Stimulated activated naive CD8-positive, alpha-beta T cell treated with anti-CD3 and anti-CD28 coated beads, Interleukin-15, Interleukin-2, amounts not matched to agents 100 ng/mL and 50 ng/mL, for 24 hours (primary cell): ENCODE measurements at regions not wholly inside any gene's neighbourhood (a gene's known extent, or its start where the extent isn't known, plus 50 kb on each side); places are given as distances from the start of the nearest gene placed in this dataset.

ENCODE experiments used
- H3K27ac Mint-ChIP-seq: one replicate; pipeline ENCODE4 v1.8.0; 2021; ENCODE audit warnings: mild to moderate bottlenecking, mixed read lengths
- H3K27me3 Mint-ChIP-seq: one replicate; pipeline ENCODE4 v1.8.0; 2021; ENCODE audit warnings: mixed read lengths
- H3K36me3 Mint-ChIP-seq: one replicate; pipeline ENCODE4 v1.8.0; 2021; ENCODE audit warnings: low read depth, mixed read lengths
- H3K4me1 Mint-ChIP-seq: one replicate; pipeline ENCODE4 v1.8.0; 2021; ENCODE audit warnings: low read depth, mixed read lengths
- H3K4me3 Mint-ChIP-seq: one replicate; pipeline ENCODE4 v1.8.0; 2021; ENCODE audit warnings: mild to moderate bottlenecking, mixed read lengths
- H3K9me3 Mint-ChIP-seq: one replicate; pipeline ENCODE4 v1.8.0; 2021; ENCODE audit warnings: mixed read lengths

DNA sequence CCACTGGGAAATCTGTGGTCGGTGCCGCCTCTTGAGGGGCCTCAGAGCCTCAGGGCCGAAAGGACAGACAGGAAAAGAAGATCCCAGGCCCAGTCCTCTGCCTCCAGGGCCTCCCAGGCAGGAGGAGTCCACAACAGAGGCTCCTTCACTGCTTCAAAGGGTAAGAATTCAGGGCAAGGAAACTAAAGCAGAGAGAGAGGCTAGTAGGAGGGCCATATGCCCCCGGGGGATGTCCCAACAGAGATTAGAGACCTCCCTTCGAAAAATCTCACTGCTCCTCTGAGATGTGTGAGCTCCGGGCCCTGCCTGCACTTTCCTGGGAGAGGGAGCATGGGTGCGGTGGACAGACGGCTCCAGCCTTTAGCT, 465.9 kb downstream of the NPHP4 start:
- Mint-ChIP-seq H3K4me3 (no peak overlapping the region), H3K4me1 (no peaks in the 10 kb centered on the region), H3K36me3 (no peaks in the 10 kb centered on the region), H3K27me3 (peaks cover 10% of the 10 kb centered on the region), H3K27ac (no peak overlapping the region), H3K9me3 (peaks cover 10% of the 10 kb centered on the region)

DNA sequence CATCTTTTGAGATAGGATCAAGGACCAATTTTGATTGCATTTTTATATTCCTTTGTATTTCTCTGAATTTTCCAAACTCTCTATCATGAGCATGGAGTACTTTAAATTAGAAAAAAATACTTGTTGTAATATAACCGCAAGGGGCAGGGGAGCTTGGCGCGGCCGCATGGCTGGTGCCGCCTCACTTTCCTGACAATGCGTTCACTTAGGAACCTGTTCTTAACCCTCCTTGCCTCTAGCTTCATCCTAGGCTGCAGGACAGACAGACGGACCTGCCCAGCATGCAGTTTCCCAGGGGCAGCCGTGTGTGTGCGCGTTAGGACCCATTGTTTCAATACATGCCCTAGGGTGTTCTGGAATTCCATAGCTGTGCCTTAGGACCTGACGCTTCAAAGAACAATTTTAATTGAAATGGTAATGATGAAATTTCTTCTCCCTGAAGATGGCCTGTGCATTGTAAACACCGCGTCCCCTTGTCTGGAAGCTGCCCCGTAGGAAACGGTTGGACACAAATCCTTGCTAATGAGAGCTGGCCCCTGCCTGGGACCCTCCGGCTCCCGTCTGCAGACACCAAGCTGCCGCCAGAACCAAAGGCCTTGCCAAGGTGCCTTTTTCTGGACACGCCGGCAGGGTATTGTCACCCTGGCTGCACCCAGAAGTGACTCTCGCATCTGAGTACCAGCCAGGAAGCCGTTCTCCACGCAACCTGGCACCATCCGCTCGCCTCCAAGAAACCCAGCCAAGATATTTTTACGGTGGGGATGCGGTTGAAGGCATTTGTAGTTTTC, 466.4 kb downstream of the NPHP4 start:
- H3K27ac Mint-ChIP-seq, result no peak overlapping the region
- H3K4me1 Mint-ChIP-seq, result no peaks in the 10 kb centered on the region
- H3K27me3 Mint-ChIP-seq, result peaks cover 14% of the 10 kb centered on the region
- no peak overlapping the region for H3K4me3 Mint-ChIP-seq
- peaks cover 10% of the 10 kb centered on the region for H3K9me3 Mint-ChIP-seq
- no peaks in the 10 kb centered on the region for H3K36me3 Mint-ChIP-seq

DNA sequence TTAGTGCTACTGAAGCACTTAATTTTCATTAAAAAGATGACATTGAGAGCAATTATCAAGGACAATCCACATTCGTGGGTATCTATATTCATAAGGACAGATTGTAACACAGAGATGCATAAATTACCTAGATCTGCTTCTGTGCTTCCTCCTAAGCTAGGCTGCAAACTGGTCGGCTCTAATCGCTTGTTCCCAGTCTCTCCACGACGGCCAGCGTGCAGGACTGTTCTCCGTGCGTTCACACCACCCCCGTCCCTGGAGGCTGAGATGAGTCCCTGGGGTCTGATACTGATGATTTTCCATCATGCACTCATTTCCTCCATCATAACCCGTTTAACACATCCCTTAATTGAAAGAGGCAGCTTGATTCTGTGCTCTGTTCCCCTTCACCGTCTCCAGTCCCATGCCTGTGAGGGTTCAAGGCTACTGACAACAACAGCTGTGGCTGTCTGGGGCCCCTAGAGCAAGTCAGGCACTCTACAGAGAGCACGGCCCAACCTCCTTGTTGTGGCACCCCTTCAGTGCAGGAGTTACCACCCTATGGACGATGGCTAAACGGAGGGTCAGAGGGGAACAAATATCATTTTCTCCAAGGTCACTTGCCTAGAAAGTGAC, 469.6 kb downstream of the NPHP4 start:
- Mint-ChIP-seq H3K36me3 (no peaks in the 10 kb centered on the region), H3K27me3 (peaks cover 14% of the 10 kb centered on the region), H3K9me3 (no peaks in the 10 kb centered on the region), H3K27ac (no peak overlapping the region), H3K4me3 (no peak overlapping the region), H3K4me1 (no peaks in the 10 kb centered on the region)

DNA sequence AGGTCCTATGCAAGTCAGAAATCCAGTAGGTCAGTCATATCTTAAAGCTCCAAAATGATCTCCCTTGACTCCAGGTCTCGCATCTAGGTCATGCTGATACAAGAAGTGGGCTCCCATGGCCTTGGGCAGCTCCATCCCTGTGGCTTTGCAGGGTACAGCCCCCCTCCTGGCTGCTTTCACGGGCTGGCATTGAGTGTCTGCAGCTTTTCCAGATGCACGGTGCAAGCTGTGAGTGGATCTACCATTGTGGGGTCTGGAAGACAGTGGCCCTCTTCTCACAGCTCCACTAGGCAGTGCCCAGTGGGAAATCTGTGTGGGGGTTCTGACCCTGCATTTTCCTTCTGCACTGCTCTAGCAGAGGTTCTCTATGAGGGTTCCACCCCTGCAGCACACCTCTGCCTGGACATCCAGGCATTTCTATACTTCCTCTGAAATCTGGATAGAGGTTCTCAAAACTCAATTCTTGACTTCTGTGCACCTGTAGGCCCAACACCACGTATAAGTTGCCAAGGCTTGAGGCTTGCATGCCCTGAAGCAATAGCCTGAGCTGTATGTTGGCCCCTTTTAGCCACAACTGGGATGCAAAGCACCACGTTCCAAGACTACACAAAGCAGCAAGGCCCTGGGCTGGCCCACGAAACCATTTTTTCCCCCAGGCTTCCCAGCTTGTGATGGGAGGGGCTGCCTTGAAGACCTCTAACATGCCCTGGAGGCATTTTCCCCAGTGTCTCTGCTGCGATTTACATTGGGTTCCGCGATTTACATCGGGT, 472.7 kb downstream of the NPHP4 start:
- Mint-ChIP-seq H3K27me3 (peaks cover 18% of the 10 kb centered on the region), H3K9me3 (no peaks in the 10 kb centered on the region), H3K4me1 (no peaks in the 10 kb centered on the region), H3K4me3 (no peak overlapping the region), H3K36me3 (no peaks in the 10 kb centered on the region), H3K27ac (no peak overlapping the region)

DNA sequence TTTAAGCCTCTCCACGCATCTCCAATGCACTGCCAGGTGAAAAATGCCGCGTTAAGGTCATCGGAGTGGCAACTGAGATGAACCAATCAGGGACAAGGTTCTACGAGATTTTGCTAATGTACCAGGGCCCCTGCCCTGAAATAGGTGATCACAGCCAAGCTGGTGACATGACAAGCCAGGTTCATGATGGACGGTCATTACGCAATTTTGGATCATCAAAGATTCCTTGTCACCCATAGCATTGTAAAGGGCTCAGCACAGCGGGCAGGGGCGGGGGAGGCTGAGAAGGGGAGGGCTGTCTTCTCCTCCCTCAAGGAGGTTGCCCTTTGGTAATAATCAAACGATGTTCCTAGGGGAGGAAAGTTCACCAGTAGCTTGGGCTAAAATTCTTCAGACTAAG, 475.5 kb downstream of the NPHP4 start:
- Mint-ChIP-seq H3K27me3 (peaks cover 10% of the 10 kb centered on the region), H3K9me3 (no peaks in the 10 kb centered on the region), H3K4me3 (no peak overlapping the region), H3K27ac (no peak overlapping the region), H3K36me3 (no peaks in the 10 kb centered on the region), H3K4me1 (no peaks in the 10 kb centered on the region)

DNA sequence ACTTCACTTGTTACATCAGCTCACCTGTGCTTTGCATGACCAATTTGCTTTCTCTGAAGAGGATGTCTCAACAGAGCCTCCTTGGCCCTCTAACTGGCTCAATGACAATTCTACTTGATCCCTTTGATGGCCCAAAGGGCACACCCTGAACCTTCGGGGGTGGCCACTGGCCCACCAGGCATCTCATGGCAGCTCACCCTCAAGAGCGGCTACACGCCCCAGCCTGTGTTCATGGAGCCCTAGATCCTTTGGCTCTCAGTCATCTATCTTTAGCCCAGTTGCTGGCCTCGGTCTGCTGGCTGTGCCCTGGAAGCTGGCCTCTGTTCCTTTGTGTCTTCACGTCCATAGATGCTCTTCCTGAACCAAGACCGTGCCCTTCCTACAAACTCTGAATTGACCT, 476.7 kb downstream of the NPHP4 start:
- no peaks in the 10 kb centered on the region for H3K4me1 Mint-ChIP-seq
- H3K36me3 Mint-ChIP-seq, result no peaks in the 10 kb centered on the region
- H3K9me3 Mint-ChIP-seq, result no peaks in the 10 kb centered on the region
- no peak overlapping the region for H3K27ac Mint-ChIP-seq
- peaks cover 8% of the 10 kb centered on the region for H3K27me3 Mint-ChIP-seq
- no peak overlapping the region for H3K4me3 Mint-ChIP-seq

DNA sequence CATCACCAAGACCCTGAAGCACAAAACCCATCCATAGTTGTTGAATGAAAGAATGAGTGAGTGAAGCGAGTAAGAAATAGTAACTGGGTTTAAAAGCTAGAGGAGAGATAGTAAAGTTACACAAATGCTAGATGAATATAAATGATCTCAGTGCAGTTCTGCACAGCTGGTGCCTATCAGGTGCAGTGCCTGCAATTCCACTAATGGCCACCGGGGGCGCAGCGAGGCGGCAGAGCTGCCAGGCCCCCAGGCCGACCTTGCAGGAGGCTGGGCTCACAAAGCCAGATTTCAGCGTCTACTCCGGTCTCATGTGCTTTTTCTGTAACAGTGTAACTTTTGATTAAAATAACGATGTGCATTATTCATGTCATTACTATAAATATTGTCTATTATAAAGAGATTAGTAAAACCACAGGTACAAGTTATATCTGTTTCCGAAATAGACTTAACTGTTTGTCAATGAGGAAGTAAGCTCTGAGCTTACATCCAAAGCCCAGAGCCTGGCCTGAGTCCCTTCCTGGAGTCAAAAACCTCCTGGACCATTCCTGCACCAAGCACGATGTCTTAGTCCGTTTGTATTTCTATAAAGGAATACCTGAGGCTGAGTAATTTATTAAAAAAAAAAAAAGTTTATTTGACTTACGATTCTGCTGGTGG, 477.6 kb downstream of the NPHP4 start:
- no peak overlapping the region for H3K27ac Mint-ChIP-seq
- no peak overlapping the region for H3K4me3 Mint-ChIP-seq
- H3K4me1 Mint-ChIP-seq, result no peaks in the 10 kb centered on the region
- no peaks in the 10 kb centered on the region for H3K9me3 Mint-ChIP-seq
- peaks cover 8% of the 10 kb centered on the region for H3K27me3 Mint-ChIP-seq
- no peaks in the 10 kb centered on the region for H3K36me3 Mint-ChIP-seq

DNA sequence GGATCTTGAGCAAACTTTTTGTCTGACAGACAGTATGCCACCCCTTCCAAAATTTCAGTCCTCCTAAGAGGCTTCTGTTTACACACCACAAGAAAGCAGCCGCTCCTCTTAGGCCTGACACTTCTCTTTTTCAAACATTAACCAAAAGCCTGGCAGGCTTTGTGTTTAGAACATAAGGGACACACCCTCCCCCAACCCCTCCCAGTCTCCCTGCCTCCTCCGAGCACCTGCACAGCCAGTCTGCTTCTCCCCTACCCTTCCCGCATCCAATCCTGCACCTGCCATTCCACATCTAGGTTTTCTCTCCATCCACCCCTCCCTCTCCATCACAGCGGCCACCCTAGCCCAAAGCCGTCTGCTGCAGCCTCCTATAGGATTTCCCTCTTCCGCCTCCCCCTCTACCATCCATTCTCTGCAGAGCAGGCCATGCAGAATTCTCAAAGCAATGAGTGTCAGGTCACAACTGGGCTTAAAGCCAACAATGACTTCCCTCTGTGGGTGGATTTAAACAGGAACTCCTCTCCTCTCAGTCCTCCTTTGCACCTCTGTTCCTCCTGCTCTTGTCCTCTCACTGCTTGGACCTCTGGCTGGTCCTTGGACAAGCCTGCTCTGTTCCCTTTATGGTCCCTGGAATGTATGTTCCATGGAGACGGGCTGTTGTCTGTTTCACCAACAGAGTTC, 478.2 kb downstream of the NPHP4 start:
- no peak overlapping the region for H3K27ac Mint-ChIP-seq
- H3K9me3 Mint-ChIP-seq, result no peaks in the 10 kb centered on the region
- H3K4me1 Mint-ChIP-seq, result no peaks in the 10 kb centered on the region
- H3K36me3 Mint-ChIP-seq, result no peaks in the 10 kb centered on the region
- H3K4me3 Mint-ChIP-seq, result no peak overlapping the region
- H3K27me3 Mint-ChIP-seq, result peaks cover 8% of the 10 kb centered on the region

DNA sequence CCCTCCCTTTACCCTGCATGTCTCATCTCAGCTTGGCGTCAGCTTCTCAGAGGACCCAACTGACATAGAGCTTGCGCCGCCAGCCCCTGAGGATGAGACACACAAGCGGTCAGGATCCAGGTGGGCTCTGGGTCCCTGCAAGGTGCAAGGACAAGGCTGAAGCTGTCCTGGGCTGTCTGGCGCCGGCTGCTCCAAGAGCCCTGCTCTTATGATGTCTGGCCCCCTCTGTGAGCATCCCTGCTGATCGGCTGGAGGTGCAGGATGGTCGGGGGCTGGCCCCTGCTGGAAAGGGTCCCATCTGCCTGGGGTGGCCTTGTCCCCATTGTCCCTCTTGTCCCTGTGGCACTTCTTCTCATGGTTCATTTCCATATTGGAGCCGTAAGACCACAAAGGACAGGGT, 479.0 kb downstream of the NPHP4 start:
- Mint-ChIP-seq H3K27me3 (peaks cover 8% of the 10 kb centered on the region), H3K36me3 (no peaks in the 10 kb centered on the region), H3K4me3 (no peak overlapping the region), H3K9me3 (no peaks in the 10 kb centered on the region), H3K4me1 (no peaks in the 10 kb centered on the region), H3K27ac (no peak overlapping the region)

DNA sequence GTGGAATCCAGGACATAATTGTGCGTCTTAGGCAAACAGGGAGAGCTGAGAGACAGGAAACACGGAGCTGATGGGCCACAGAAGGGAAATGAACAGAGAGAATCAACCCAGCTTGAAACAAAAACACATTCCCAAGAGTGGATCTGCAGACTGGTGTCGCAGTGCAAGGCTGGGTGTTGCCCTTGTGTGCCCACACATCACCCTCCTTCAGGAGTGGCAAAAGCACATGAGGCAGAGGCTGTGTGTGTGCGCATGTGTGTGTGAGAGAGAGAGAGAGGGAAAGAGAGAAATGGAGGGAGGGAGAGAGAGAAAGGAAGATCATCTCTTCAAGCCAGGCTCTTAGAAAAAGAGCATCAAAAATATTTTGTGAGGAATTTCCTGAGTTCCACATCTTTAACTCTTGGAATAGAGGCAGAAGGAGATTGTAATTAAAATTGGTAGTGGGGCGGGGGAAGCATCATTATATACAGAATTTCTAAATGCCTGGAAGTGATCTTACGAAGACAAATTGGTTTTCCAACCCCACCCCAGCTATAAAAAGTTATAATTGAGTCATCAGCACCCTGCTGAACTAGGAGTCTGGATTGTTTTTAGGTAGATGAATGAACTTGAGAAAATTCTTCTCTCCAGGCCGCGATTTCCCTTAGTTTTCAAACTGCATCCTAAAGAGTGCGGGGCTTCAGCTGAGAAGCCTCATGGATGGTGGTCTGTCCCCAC, 480.7 kb downstream of the NPHP4 start:
- Mint-ChIP-seq H3K4me3 (no peak overlapping the region), H3K36me3 (no peaks in the 10 kb centered on the region), H3K27ac (no peak overlapping the region), H3K9me3 (no peaks in the 10 kb centered on the region), H3K4me1 (no peaks in the 10 kb centered on the region), H3K27me3 (peaks cover 8% of the 10 kb centered on the region)

DNA sequence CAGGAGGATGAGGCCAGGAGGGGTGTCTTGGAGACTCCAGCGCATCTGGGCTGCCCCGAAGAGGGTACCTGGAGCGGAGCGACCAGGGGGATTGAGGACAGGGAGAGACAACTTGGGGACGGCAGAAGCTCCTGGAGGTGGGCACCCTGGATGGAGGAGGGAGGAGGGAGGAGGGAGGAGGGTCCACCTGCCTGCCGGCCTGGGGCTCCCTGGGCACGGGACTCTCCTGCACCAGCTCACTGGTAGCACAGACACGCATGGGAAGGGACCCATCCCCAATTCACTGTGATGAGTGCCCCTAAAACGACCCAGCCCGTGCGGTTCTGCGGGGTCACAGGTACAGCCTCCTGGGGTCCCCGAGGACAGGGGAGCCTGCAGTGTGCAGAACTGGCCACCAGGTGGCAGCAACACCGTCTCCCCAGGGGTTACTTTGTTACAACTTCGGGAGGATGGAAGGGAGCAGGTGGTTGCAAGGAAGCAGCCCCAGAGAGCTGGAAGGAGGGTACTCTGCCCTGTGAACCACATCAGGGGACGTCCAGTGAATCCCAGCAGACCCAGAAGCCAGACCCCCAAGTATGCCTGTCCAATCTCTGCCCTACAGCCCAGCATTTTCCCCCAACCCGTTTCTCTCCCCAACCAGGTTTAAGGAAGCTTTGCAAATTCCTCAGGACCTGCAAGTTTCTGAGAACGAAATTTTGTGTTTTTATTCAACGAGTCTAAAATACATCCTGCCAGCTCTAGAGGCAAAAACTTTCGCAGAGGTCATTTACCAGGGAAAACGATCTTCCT, 482.4 kb downstream of the NPHP4 start:
- Mint-ChIP-seq H3K9me3 (no peaks in the 10 kb centered on the region), H3K36me3 (no peaks in the 10 kb centered on the region), H3K4me3 (no peak overlapping the region), H3K27me3 (peaks cover 4% of the 10 kb centered on the region), H3K27ac (no peak overlapping the region), H3K4me1 (no peaks in the 10 kb centered on the region)

DNA sequence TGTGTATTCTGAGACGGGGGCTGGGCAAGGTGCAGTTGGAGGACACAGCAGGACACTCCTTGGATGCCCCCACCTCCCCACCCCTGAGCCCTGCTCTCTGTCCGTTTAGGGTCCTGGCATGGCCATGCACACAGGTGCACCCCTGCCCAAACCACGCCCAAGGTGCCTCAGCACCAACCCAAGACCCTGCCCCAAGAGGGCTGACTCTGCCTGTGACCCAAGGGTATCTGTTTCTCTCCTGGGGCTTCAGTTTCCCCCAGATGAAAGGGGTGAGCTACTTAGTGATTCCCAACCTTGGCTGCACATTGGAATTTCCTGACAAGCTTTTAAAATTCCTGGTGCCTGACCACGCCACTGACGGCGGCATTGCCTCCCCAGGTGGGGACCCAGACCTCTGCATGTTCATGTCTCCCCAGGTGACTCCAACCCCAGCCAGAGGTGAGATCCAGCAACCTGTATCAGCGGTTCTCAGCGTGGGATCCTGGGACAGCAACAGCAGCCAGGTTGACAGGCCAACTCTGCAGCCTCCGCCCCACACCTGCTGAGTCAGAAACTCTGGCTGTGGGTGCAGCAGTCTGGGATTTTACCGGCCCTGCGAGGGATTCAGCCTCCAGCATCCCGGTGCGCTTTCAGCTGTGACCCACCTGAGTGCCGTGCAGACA, 483.4 kb downstream of the NPHP4 start:
- no peaks in the 10 kb centered on the region for H3K9me3 Mint-ChIP-seq
- no peaks in the 10 kb centered on the region for H3K36me3 Mint-ChIP-seq
- H3K27me3 Mint-ChIP-seq, result peaks cover 4% of the 10 kb centered on the region
- no peak overlapping the region for H3K27ac Mint-ChIP-seq
- H3K4me1 Mint-ChIP-seq, result no peaks in the 10 kb centered on the region
- H3K4me3 Mint-ChIP-seq, result no peak overlapping the region

DNA sequence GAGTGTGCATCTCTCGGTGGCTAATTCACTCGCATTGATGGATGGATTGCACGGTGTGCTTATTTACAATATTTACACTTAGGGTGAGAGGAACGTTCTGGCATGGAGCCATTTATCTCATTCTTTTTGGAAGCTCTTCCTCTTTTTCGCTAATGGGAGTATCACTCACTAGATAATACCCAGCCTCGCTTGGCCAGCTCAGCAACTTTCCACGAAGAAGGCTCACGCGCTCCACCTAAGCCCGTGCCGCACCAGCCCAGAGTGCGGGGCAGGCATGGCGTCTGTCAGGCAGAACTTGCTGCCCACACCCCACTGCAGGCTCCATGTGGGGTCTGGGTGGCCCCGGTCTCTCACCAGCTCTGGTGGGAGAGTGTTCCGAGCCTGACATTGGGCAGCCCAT, 484.9 kb downstream of the NPHP4 start:
- no peak overlapping the region for H3K27ac Mint-ChIP-seq
- H3K27me3 Mint-ChIP-seq, result peaks cover 4% of the 10 kb centered on the region
- no peaks in the 10 kb centered on the region for H3K9me3 Mint-ChIP-seq
- no peaks in the 10 kb centered on the region for H3K4me1 Mint-ChIP-seq
- no peak overlapping the region for H3K4me3 Mint-ChIP-seq
- H3K36me3 Mint-ChIP-seq, result no peaks in the 10 kb centered on the region
